Liver (tissue), 8 donors: ENCODE measurements at regions not wholly inside any gene's neighbourhood (a gene's known extent, or its start where the extent isn't known, plus 50 kb on each side); places are given as distances from the start of the nearest gene placed in this dataset.

Source experiments
- DNase-seq: peaks from one replicate; pipeline ENCODE4 v3.0.0-alpha.2; 2017; ENCODE audit warnings: low spot score
- H3K27ac ChIP-seq, 2 donors: one replicate each; pipeline ENCODE4 v1.7.0; 2013; ENCODE audit warnings: inconsistent platforms in 2 of 2, low read length in 2 of 2, control low read depth in 1 of 2, low read depth in 1 of 2, mild to moderate bottlenecking in 1 of 2
- H3K27me3 ChIP-seq, 4 donors: one replicate each; pipeline versions ENCODE4 v1.6.1 to v1.7.0; 2013; ENCODE audit warnings: low read length in 3 of 4, inconsistent platforms in 1 of 4, mild to moderate bottlenecking in 1 of 4, moderate library complexity in 1 of 4; ENCODE audit not compliant: control insufficient read depth in 4 of 4, insufficient read depth in 4 of 4
- H3K36me3 ChIP-seq, 4 donors: one replicate each; pipeline versions ENCODE4 v1.6.1 to v1.7.0; 2013; ENCODE audit warnings: low read length in 3 of 4, mild to moderate bottlenecking in 3 of 4, low read depth in 1 of 4, moderate library complexity in 1 of 4; ENCODE audit not compliant: control insufficient read depth in 4 of 4, insufficient read depth in 3 of 4
- H3K4me1 ChIP-seq, 4 donors: one replicate each; pipeline versions ENCODE4 v1.6.1 to v1.7.0; 2013; ENCODE audit warnings: low read length in 3 of 4, mild to moderate bottlenecking in 3 of 4, moderate library complexity in 1 of 4; ENCODE audit not compliant: control insufficient read depth in 4 of 4, insufficient read depth in 4 of 4
- H3K4me3 ChIP-seq, 3 donors: one replicate each; pipeline versions ENCODE4 v1.6.1 to v1.7.0; 2013; ENCODE audit warnings: low read length in 3 of 3, control low read depth in 1 of 3, low read depth in 1 of 3, mild to moderate bottlenecking in 1 of 3
- H3K9ac ChIP-seq, 2 donors: one replicate each; pipeline ENCODE4 v1.7.0; 2013; ENCODE audit warnings: low read length in 2 of 2, mild to moderate bottlenecking in 2 of 2, moderate library complexity in 2 of 2, control low read depth in 1 of 2, low read depth in 1 of 2
- H3K9me3 ChIP-seq, 4 donors: one replicate each; pipeline versions ENCODE4 v1.6.1 to v1.7.0; 2013; ENCODE audit warnings: low read length in 3 of 4; ENCODE audit not compliant: control insufficient read depth in 4 of 4
- ATF3 ChIP-seq: IDR thresholded peaks from 2 replicates; pipeline ENCODE4 v1.6.1; 2016; ENCODE audit warnings: antibody characterized with exemption
- EGR1 ChIP-seq, 2 donors: IDR thresholded peaks; 2 replicates each; pipeline ENCODE4 v1.6.1; 2016 to 2018; ENCODE audit warnings: antibody characterized with exemption in 2 of 2, low read depth in 2 of 2
- FOXA1 ChIP-seq: IDR thresholded peaks from 2 replicates; pipeline ENCODE4 v1.6.1; 2016; ENCODE audit warnings: antibody characterized with exemption
- FOXA2 ChIP-seq: IDR thresholded peaks from 2 replicates; pipeline ENCODE4 v1.6.1; 2016; ENCODE audit warnings: antibody characterized with exemption
- GABPA ChIP-seq, 2 donors: IDR thresholded peaks in 1 of 2; conservative IDR thresholded peaks in 1 of 2; 2 replicates each; pipeline ENCODE4 v1.6.1; 2016; ENCODE audit warnings: antibody characterized with exemption in 2 of 2, mild to moderate bottlenecking in 1 of 2, moderate library complexity in 1 of 2
- HNF4A ChIP-seq, 2 donors: conservative IDR thresholded peaks; 2 replicates each; pipeline ENCODE4 v1.6.1; 2016; ENCODE audit warnings: antibody characterized with exemption in 2 of 2, mild to moderate bottlenecking in 2 of 2
- HNF4G ChIP-seq: IDR thresholded peaks from 2 replicates; pipeline ENCODE4 v1.6.1; 2016; ENCODE audit warnings: antibody characterized with exemption
- JUND ChIP-seq, 2 donors: IDR thresholded peaks; 2 replicates each; pipeline ENCODE4 v1.6.1; 2016; ENCODE audit warnings: antibody characterized with exemption in 2 of 2
- MAX ChIP-seq: IDR thresholded peaks from 2 replicates; pipeline ENCODE4 v1.6.1; 2016; ENCODE audit warnings: antibody characterized with exemption
- NR2F2 ChIP-seq: IDR thresholded peaks from 2 replicates; pipeline ENCODE4 v1.6.1; 2016; ENCODE audit warnings: antibody characterized with exemption
- RAD21 ChIP-seq, 2 donors: IDR thresholded peaks; 2 replicates each; pipeline ENCODE4 v1.6.1; 2016; ENCODE audit warnings: antibody characterized with exemption in 2 of 2, mild to moderate bottlenecking in 2 of 2
- RXRA ChIP-seq, 2 donors: IDR thresholded peaks; 2 replicates each; pipeline ENCODE4 v1.6.1; 2017 to 2018; ENCODE audit warnings: antibody characterized with exemption in 2 of 2, mild to moderate bottlenecking in 1 of 2
- SP1 ChIP-seq: IDR thresholded peaks from 2 replicates; pipeline ENCODE4 v1.6.1; 2018; ENCODE audit warnings: antibody characterized with exemption, mild to moderate bottlenecking
- TAF1 ChIP-seq: conservative IDR thresholded peaks from 2 replicates; pipeline ENCODE4 v1.6.1; 2016; ENCODE audit warnings: antibody characterized with exemption, mild to moderate bottlenecking
- YY1 ChIP-seq: IDR thresholded peaks from 2 replicates; pipeline ENCODE4 v1.6.1; 2016; ENCODE audit warnings: antibody characterized with exemption, mild to moderate bottlenecking
- WGBS: extraction: QIAGEN DNeasy Blood & Tissue Kit; methylation state at CpG from one replicate; pipeline ENCODE4 v1.1.7; 2013; 5-methylcytosine and 5-hydroxymethylcytosine counted together
- TF ChIP-seq, protein P1 (sequence below): IDR thresholded peaks from 2 replicates; pipeline ENCODE4 v1.6.1; 2016; ENCODE audit warnings: antibody characterized with exemption
- TF ChIP-seq, protein P2 (sequence below): IDR thresholded peaks from 2 replicates; pipeline ENCODE4 v1.6.1; 2016; ENCODE audit warnings: antibody characterized with exemption, mild to moderate bottlenecking
- TF ChIP-seq, protein P3 (sequence below): fragments of 150-350 bp; IDR thresholded peaks from 2 replicates; pipeline ENCODE4 v1.5.1; 2017; ENCODE audit warnings: improper control_type of control experiment, low read depth, low read length; ENCODE audit not compliant: missing input control
- donor health status: healthy.
- donor health status: healthy.
- donor health status: healthy.
- donor health status: healthy.
- donor health status: healthy.

DNA sequence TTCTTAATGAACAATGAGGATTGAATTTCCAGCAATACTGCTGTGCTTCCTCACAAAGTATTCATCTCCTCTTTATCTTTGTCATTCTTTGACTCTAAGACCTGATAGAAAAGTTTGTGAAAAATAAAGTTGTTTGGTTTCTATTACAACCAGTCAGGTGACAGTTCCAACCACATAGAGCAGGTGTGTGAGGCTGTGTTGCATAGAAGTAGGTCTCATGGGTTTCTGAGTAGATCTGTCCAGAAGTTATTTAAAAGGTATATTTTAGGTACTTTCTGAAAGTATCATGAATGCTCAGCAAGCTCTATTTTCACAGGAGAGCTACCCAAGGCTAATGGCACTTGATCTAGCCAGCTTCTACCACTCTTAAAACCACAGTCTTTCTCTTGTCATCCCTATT lies 637.0 kb downstream of the DNAH5 start:
- no peak overlapping the region for H3K27ac ChIP-seq
- no peak for TF ChIP-seq ATF3
- no peak for TF ChIP-seq HNF4G
- TF ChIP-seq TAF1, result no peak
- TF ChIP-seq, protein P1, sequence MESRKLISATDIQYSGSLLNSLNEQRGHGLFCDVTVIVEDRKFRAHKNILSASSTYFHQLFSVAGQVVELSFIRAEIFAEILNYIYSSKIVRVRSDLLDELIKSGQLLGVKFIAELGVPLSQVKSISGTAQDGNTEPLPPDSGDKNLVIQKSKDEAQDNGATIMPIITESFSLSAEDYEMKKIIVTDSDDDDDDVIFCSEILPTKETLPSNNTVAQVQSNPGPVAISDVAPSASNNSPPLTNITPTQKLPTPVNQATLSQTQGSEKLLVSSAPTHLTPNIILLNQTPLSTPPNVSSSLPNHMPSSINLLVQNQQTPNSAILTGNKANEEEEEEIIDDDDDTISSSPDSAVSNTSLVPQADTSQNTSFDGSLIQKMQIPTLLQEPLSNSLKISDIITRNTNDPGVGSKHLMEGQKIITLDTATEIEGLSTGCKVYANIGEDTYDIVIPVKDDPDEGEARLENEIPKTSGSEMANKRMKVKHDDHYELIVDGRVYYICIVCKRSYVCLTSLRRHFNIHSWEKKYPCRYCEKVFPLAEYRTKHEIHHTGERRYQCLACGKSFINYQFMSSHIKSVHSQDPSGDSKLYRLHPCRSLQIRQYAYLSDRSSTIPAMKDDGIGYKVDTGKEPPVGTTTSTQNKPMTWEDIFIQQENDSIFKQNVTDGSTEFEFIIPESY, result no peak
- no peak for TF ChIP-seq EGR1 (IDR thresholded peaks at IDR 0.05; ENCODE audit: low read depth in 2 of 2)
- TF ChIP-seq FOXA1, result no peak
- no peak for TF ChIP-seq RAD21 (IDR thresholded peaks at IDR 0.05)
- TF ChIP-seq YY1, result no peak
- no peaks in the 10 kb centered on the region for H3K4me1 ChIP-seq
- H3K9me3 ChIP-seq, result no peaks in the 10 kb centered on the region
- no peak for DNase-seq
- H3K4me3 ChIP-seq, result no peak overlapping the region
- no peaks in the 10 kb centered on the region for H3K36me3 ChIP-seq
- no peak overlapping the region for H3K9ac ChIP-seq
- H3K27me3 ChIP-seq, result no peaks in the 10 kb centered on the region

DNA sequence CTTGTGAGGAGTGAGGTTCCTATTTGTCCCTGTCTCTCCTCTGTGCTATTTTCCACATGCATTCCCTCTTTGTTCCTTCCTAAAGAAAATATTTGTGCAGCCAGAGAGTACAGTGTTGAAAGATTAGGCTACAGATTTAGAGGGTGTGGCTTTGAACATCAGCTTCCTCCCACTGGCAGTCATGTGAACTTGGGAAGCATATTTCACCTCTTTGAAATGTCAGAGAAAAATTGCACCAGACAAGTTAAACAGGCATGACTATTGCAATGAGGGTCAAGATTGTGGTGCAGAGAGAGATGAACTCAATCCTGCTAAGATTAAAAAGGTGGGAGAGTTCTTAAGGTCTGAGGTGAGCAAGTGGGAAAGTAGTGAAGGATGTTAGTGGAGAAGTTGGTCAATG lies 641.0 kb downstream of the DNAH5 start:
- Histone ChIP-seq H3K9ac (no peak overlapping the region), H3K9me3 (no peaks in the 10 kb centered on the region), H3K4me3 (no peak overlapping the region), H3K27ac (no peak overlapping the region), H3K4me1 (no peaks in the 10 kb centered on the region), H3K36me3 (no peaks in the 10 kb centered on the region), H3K27me3 (no peaks in the 10 kb centered on the region)
- TF ChIP-seq SP1, result no peak
- TF ChIP-seq HNF4G, result no peak
- TF ChIP-seq JUND (IDR thresholded peaks at IDR 0.05), result no peak
- no peak for TF ChIP-seq RAD21 (IDR thresholded peaks at IDR 0.05)
- TF ChIP-seq RXRA (IDR thresholded peaks at IDR 0.05), result no peak
- DNase-seq, result no peak

DNA sequence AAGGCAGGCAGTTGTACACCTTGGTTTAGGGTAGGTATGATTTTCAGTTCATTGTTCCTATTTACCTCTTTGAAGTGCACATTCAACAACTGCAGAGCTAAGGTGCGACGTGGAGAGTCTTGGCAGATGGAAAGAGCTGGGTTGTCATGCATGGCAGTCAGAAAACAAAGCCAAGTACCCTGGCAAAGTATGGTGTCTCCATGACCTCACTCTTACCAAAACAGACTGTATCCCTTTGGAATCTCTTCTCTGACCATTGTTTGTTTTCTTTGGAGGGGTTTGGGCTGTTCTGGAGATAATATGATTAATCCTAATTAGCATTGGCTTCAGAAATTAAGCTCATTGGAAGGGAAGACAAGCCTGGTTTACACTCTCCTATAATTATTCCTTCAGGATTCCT lies 665.7 kb downstream of the DNAH5 start:
- H3K36me3 ChIP-seq, result no peaks in the 10 kb centered on the region
- no peak overlapping the region for H3K27ac ChIP-seq
- no peaks in the 10 kb centered on the region for H3K27me3 ChIP-seq
- no peaks in the 10 kb centered on the region for H3K4me1 ChIP-seq
- no peak overlapping the region for H3K4me3 ChIP-seq
- H3K9me3 ChIP-seq, result no peaks in the 10 kb centered on the region
- no peak for DNase-seq
- WGBS, result 72% methylated on average over 2 of the region's 2 CpGs
- TF ChIP-seq HNF4G, result no peak
- no peak for TF ChIP-seq NR2F2
- TF ChIP-seq, protein P2, sequence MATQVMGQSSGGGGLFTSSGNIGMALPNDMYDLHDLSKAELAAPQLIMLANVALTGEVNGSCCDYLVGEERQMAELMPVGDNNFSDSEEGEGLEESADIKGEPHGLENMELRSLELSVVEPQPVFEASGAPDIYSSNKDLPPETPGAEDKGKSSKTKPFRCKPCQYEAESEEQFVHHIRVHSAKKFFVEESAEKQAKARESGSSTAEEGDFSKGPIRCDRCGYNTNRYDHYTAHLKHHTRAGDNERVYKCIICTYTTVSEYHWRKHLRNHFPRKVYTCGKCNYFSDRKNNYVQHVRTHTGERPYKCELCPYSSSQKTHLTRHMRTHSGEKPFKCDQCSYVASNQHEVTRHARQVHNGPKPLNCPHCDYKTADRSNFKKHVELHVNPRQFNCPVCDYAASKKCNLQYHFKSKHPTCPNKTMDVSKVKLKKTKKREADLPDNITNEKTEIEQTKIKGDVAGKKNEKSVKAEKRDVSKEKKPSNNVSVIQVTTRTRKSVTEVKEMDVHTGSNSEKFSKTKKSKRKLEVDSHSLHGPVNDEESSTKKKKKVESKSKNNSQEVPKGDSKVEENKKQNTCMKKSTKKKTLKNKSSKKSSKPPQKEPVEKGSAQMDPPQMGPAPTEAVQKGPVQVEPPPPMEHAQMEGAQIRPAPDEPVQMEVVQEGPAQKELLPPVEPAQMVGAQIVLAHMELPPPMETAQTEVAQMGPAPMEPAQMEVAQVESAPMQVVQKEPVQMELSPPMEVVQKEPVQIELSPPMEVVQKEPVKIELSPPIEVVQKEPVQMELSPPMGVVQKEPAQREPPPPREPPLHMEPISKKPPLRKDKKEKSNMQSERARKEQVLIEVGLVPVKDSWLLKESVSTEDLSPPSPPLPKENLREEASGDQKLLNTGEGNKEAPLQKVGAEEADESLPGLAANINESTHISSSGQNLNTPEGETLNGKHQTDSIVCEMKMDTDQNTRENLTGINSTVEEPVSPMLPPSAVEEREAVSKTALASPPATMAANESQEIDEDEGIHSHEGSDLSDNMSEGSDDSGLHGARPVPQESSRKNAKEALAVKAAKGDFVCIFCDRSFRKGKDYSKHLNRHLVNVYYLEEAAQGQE, result no peak
- no peak for TF ChIP-seq HNF4A (conservative IDR thresholded peaks at IDR 0.05)
- TF ChIP-seq, protein P1, result no peak
- no peak for TF ChIP-seq EGR1 (IDR thresholded peaks at IDR 0.05; ENCODE audit: low read depth in 2 of 2)
- TF ChIP-seq RAD21 (IDR thresholded peaks at IDR 0.05), result no peak
- no peak for TF ChIP-seq YY1
- TF ChIP-seq FOXA1, result no peak
- TF ChIP-seq JUND (IDR thresholded peaks at IDR 0.05), result no peak
- TF ChIP-seq ATF3, result no peak
- no peak for TF ChIP-seq FOXA2
- TF ChIP-seq MAX, result no peak
- TF ChIP-seq RXRA (IDR thresholded peaks at IDR 0.05), result no peak
- TF ChIP-seq, protein P3, sequence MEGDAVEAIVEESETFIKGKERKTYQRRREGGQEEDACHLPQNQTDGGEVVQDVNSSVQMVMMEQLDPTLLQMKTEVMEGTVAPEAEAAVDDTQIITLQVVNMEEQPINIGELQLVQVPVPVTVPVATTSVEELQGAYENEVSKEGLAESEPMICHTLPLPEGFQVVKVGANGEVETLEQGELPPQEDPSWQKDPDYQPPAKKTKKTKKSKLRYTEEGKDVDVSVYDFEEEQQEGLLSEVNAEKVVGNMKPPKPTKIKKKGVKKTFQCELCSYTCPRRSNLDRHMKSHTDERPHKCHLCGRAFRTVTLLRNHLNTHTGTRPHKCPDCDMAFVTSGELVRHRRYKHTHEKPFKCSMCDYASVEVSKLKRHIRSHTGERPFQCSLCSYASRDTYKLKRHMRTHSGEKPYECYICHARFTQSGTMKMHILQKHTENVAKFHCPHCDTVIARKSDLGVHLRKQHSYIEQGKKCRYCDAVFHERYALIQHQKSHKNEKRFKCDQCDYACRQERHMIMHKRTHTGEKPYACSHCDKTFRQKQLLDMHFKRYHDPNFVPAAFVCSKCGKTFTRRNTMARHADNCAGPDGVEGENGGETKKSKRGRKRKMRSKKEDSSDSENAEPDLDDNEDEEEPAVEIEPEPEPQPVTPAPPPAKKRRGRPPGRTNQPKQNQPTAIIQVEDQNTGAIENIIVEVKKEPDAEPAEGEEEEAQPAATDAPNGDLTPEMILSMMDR, result no peak
- TF ChIP-seq SP1, result no peak
- TF ChIP-seq TAF1, result no peak
- no peak for TF ChIP-seq GABPA (IDR thresholded peaks at IDR 0.05 in 1 of 2, conservative IDR thresholded peaks at IDR 0.05 in 1 of 2)
- H3K9ac ChIP-seq, result no peak overlapping the region
